CD4-positive, alpha-beta T cell treated with Interferon gamma for 1 hour (primary cell): ENCODE measurements at regions not wholly inside any gene's neighbourhood (a gene's known extent, or its start where the extent isn't known, plus 50 kb on each side); places are given as distances from the start of the nearest gene placed in this dataset.
A peak's percentile ranks its signal among the peaks of the same experiment; 100 is the strongest.

ENCODE experiments used
- DNase-seq: peaks from one replicate; pipeline ENCODE4 v3.0.0-alpha.2; 2020

- no peak for DNase-seq
Measured at GRCh38 chr10:2949221-2949947, 118.0 kb upstream of the PFKP start.

- DNase-seq = no peak
Measured at GRCh38 chr10:2948127-2948854, 119.1 kb upstream of the PFKP start.

DNA sequence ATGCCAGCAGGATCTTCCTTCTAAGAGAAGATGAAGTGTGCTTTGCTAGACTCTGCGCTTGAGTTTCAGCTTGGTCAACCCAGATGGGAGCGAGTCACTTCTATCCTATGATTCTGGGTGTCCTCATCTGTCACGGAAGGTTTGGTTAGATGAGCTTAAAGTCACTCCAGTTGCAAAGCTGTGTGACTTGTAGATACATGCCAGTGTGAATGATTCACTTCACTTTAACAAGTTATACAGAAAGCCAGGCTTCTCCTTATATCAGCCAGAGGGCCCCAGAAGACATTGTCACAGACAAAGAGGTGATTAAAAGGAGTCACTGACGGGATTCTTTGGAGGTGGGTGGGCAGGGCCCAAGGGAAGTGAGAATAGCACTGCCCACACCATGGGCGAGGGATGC lies 122.6 kb upstream of the PFKP start:
- no peak for DNase-seq

DNA sequence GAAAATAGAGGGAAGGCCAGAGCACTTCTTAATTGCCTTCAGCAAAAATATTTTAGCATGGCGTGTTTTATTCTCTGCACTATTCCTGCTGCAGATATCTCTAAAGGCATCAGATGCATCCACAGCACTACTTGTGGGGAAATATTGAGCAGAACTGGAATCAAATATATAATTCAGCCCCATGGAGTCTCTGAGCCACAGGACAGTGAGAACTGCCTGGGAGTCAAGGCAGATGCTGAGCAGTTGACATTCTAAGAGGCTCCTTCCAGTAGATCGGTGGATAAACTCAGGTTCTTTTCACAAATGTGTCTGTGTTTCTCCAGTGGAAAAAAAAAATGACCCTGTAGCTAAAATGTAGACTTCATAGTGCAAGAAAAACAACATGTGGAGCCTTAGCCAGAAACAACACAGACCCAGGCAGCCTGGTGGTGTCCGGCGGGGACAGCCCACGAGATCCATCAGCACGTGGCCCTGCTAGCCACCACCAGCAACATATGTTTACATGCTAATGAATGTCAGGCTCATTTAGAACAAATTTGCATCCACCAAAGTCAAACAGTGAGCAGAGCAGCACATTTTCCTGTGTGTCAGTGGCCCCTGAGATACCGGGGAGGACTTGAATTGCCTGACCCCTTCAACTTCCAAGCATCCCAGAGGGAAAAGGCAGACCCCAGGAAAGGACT lies 123.3 kb upstream of the PFKP start:
- DNase-seq = no peak

- no peak for DNase-seq
Measured at GRCh38 chr10:2942938-2943337, 124.4 kb upstream of the PFKP start.

GRCh38 chr10:2938869-2939268 lies 128.5 kb upstream of the PFKP start:
- DNase-seq = no peak

DNA sequence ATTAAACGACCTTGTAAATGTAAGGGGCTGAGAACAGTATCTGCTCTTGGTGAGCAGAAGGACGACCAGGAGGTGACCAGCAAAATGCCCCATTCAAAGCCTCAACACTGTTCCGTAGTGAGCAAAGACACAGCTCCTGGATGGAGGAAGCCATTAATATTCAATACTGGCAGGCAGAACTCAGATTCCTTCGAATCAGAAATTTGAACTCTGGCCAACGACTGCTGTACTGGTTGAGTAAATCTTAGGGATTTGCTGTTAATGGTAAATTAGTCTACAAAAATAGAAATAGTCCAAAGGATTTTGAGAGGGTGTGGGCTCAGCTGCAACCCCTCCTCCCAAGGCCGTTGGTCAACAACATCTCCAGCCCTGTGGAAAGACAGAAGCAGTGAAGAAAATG lies 130.5 kb upstream of the PFKP start:
- DNase-seq = no peak

DNA sequence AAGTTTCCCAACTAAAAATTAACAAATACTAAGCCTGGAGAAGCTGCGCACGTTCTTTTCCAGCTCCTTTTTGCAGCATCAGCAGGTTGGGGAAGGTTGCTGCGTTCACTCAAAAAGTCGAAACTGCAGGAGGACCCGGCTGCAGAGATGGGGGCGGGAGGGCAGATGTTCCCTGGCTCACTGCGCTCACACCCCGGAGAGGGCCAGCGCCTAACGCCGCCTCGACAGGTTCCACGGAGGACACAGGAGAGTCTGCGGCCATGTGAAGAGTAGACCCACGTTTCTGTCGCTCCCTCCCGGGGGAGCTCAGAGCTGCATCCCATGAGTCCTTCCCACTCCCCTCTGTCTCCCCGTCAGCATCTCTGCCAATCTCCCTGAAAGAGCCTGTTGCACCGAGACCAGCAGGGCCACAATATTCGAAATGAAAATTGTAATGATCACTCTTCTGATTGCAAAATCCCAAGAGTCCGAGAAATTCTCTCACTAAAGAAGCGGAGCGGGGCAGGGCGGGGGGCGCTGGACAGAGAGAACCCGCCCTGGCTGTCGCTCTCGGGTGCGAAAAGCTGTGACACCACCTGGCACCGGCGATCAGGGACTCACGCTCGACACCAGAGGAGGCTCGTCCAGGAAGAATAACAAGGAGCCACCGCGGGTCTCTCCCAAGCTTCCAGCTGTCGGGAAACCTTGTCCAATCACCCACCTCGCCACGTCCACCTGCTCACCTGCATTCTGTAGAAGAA lies 131.5 kb upstream of the PFKP start:
- DNase-seq = no peak

DNA sequence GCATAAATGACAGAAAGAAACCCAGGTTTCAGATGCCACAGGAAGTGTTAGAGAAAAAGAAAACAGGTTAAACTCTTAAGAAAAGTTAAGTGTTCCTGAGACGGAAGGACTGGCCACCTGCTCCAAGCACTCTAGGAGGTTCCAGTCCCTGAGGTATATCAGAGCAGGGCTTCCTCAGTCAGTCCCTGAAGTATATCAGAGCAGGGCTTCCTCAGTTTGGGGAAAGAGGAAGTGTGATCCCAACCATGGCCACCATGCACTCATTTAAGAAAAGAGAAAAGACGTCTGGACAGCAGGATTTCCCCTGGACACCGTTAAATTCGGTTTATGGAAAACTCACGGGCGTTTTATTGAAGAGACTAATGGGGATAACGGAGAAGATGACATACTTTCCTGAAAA lies 133.4 kb upstream of the PFKP start:
- no peak for DNase-seq

DNA sequence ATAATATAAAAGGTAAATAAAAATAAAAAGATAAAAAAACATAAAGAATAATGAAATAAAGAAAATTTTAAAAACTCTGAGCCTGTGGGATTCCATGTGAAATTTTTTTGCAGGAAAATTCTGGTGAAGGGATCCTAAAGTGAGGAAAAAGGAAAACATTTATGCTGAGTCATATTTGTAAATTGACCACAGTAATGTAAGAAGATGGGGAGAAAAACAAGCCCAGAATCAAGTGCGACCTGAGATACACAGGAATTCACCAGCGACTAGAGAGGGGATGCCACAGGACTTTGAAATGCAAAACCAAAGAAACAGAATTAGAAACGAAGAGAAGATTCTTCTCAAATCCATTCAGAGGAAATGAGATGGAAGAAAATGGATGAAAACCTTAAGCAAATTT lies 133.8 kb upstream of the PFKP start:
- DNase-seq = no peak

GRCh38 chr10:2933071-2933470 lies 134.3 kb upstream of the PFKP start:
- no peak for DNase-seq

DNA sequence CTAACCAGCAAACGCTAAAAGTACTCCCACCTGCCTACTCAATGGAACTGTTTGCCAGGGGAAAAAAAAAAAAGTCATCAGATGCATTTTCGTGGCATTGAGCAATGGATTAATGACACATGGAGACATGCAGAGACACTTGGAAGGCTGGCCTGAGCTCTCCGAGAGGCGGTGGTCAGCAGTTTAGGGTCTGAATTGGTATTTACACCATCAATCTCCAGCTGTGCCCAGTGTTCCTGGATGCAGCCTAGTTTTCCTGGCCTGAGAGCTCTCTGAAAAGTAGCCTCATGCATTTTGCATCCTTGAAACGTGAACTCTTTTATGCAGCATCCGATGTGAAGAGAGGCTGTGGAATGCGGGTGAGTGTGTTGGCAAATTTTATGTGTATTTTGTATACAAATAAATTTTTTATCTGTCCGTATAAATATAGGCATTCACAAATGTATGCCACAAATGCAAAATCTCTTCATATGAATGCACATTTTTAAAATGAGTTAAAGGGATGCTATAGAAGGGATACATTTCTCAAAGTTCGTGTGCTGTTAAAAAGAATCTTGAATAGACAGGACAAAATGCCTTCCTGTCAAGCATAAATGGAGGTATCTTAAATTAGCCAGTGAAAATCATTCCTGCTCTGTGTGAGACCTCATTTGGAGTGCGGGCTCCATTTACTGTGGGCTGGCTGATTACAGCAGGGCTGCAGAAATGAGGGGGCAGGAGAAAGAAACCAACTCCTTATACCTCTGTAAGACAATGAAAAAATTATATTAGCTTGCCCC lies 137.7 kb upstream of the PFKP start:
- no peak for DNase-seq

GRCh38 chr10:2927958-2928840 lies 139.1 kb upstream of the PFKP start:
- peak; percentile 39 for DNase-seq

DNA sequence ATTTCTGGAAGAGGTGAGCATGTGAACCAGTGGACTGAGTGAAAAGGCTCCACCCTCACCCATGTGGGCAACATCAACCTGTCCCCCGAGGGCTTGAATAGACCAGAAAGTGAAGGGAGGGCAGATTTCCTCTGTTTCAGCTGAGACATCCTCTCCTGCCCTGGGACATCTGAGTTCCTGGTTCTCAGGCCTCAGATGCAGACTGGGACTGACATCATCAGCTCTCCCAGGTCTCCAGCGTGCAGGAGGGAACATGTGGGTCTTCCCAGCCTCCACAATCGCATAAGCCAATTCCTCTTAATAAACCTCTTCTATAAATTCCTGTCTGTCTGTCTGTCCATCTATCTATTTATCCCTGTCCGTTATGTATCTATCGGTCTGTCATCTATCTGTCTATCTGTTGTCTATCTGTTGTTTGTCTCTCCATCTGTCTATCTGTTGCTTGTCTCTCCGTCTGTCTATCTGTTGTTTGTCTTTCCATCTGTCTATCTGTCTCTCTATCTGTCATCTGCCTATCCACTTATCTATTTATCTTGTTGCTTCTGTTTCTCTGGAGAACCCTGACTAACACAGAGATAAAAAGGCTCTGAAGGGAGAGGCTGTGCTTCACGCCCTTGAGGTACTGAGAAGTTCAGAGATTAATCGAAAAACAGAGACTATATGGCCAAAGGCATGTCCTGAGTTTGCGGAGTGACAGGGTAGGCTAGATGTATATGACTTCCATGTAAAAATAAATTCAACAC lies 140.3 kb upstream of the PFKP start:
- no peak for DNase-seq

DNA sequence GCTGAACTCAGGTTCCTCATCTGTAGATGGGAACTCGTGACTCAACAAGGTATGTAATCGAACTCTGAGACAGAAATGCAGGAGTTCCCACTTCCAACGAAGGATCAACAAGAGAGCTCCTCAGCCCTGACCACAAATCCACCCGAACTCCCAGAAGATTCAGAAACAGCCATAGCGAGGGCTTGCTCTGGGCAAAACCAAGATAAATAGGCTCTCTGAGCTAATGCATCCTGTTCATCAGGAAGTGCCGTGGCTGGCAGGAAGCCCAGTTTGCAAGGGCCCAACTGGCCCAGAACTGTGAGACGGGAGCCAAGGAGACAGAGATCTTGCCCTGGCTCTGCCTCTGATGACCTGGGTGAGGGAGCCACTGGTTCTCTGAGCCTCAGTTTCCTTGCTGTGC lies 141.7 kb upstream of the PFKP start:
- DNase-seq = no peak

DNA sequence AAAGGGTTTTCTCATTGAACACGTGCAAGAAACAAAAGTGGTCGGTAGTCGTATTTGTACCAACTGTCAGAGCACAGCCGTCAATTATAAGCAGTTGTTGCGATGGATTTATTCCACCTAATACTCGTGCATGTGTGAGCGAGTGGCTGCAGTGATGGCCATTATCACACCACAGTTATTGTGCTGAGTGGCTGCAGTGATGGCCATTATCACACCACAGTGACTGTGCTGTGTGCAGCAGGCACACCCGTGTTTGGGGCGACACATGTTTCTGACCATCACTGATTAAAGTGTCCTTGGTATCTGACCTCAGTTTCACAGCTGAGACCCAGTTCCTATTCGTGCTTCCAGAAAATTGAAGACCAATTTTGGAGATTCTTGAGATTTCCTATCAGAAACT lies 142.9 kb upstream of the PFKP start:
- DNase-seq = no peak

GRCh38 chr10:2921956-2922680 lies 145.2 kb upstream of the PFKP start:
- DNase-seq = no peak

- no peak for DNase-seq
Measured at GRCh38 chr10:2920637-2921036, 146.7 kb upstream of the PFKP start.

DNA sequence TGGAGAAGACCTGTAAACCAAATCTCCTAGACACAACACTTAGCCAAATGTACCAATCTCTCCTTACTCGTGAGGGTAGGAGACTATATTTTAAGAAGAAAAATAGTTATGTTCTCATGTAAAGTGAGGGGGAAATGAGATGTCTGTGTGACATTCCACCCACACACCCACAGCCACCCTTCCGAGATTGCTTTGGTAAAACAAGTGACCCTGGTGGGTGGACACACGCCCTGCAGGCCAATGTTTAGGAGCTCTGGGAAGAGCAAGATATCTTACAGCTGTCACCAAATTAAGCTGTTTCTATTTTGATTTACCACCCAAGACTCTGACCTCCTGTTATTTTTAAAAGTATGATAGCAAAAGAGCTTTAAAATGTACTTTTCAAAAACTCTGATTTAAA lies 147.2 kb upstream of the PFKP start:
- DNase-seq = no peak

DNA sequence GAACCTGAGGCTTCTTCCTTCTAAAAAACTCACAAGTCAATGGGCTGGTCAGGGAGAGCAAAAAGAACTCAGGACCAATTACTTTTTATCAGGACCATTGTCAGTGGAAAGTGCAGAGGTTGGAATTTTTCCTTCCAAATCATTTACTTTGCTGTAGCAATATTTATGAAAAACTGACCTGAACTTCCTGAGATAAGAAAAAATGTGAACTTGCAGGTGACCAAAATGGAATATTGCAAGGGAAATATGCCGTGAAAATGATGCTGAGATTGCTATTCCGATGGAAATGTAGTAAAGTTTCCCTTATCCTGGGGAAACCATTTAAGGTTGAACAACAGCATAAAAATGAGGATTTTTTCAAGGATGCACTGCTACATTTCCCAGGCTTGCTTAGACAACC lies 148.3 kb upstream of the PFKP start:
- no peak for DNase-seq
